ENCODE measurements at regions not wholly inside any gene's neighbourhood (a gene's known extent, or its start where the extent isn't known, plus 50 kb on each side); places are given as distances from the start of the nearest gene placed in this dataset.

- TF ChIP-seq CTCF (IDR thresholded peaks at IDR 0.05; ENCODE audit: partially characterized antibody, unreplicated experiment): no peak
- Mint-ChIP-seq H3K27me3 (ENCODE audit: unreplicated experiment) (no peaks in the 10 kb centered on the region), H3K4me1 (ENCODE audit: low read depth, unreplicated experiment) (no peaks in the 10 kb centered on the region), H3K9me3 (ENCODE audit: unreplicated experiment) (no peaks in the 10 kb centered on the region), H3K4me3 (ENCODE audit: unreplicated experiment) (no peak overlapping the region), H3K27ac (ENCODE audit: unreplicated experiment) (no peak overlapping the region), H3K36me3 (ENCODE audit: unreplicated experiment) (no peaks in the 10 kb centered on the region)
- no peak for DNase-seq
Observed at GRCh38 chr6:156534594-156534993, 242.6 kb upstream of the ARID1B start.

GRCh38 chr6:156533872-156534524 lies 243.2 kb upstream of the ARID1B start:
- Mint-ChIP-seq H3K36me3 (ENCODE audit: unreplicated experiment) (no peaks in the 10 kb centered on the region), H3K4me1 (ENCODE audit: low read depth, unreplicated experiment) (no peaks in the 10 kb centered on the region), H3K9me3 (ENCODE audit: unreplicated experiment) (no peaks in the 10 kb centered on the region), H3K27ac (ENCODE audit: unreplicated experiment) (no peak overlapping the region), H3K27me3 (ENCODE audit: unreplicated experiment) (no peaks in the 10 kb centered on the region), H3K4me3 (ENCODE audit: unreplicated experiment) (no peak overlapping the region)
- DNase-seq: no peak
- no peak for TF ChIP-seq CTCF (IDR thresholded peaks at IDR 0.05; ENCODE audit: partially characterized antibody, unreplicated experiment)

GRCh38 chr6:156526081-156526480 lies 251.1 kb upstream of the ARID1B start:
- no peaks in the 10 kb centered on the region for H3K36me3 Mint-ChIP-seq (ENCODE audit: unreplicated experiment)
- no peaks in the 10 kb centered on the region for H3K4me1 Mint-ChIP-seq (ENCODE audit: low read depth, unreplicated experiment)
- peaks cover 2% of the 10 kb centered on the region for H3K9me3 Mint-ChIP-seq (ENCODE audit: unreplicated experiment)
- no peak overlapping the region for H3K27ac Mint-ChIP-seq (ENCODE audit: unreplicated experiment)
- no peak for TF ChIP-seq CTCF (IDR thresholded peaks at IDR 0.05; ENCODE audit: partially characterized antibody, unreplicated experiment)
- H3K27me3 Mint-ChIP-seq (ENCODE audit: unreplicated experiment): peaks cover 4% of the 10 kb centered on the region
- DNase-seq: no peak
- H3K4me3 Mint-ChIP-seq (ENCODE audit: unreplicated experiment): no peak overlapping the region

GRCh38 chr6:156525541-156525940 lies 251.6 kb upstream of the ARID1B start:
- H3K9me3 Mint-ChIP-seq (ENCODE audit: unreplicated experiment): peaks cover 2% of the 10 kb centered on the region
- no peaks in the 10 kb centered on the region for H3K36me3 Mint-ChIP-seq (ENCODE audit: unreplicated experiment)
- TF ChIP-seq CTCF (IDR thresholded peaks at IDR 0.05; ENCODE audit: partially characterized antibody, unreplicated experiment): no peak
- no peak overlapping the region for H3K27ac Mint-ChIP-seq (ENCODE audit: unreplicated experiment)
- H3K4me1 Mint-ChIP-seq (ENCODE audit: low read depth, unreplicated experiment): no peaks in the 10 kb centered on the region
- H3K4me3 Mint-ChIP-seq (ENCODE audit: unreplicated experiment): no peak overlapping the region
- no peak for DNase-seq
- H3K27me3 Mint-ChIP-seq (ENCODE audit: unreplicated experiment): peaks cover 4% of the 10 kb centered on the region

GRCh38 chr6:156519940-156520339 lies 257.2 kb upstream of the ARID1B start:
- peaks cover 2% of the 10 kb centered on the region for H3K27me3 Mint-ChIP-seq (ENCODE audit: unreplicated experiment)
- TF ChIP-seq CTCF (IDR thresholded peaks at IDR 0.05; ENCODE audit: partially characterized antibody, unreplicated experiment): no peak
- DNase-seq: no peak
- H3K36me3 Mint-ChIP-seq (ENCODE audit: unreplicated experiment): no peaks in the 10 kb centered on the region
- peaks cover 1% of the 10 kb centered on the region for H3K9me3 Mint-ChIP-seq (ENCODE audit: unreplicated experiment)
- no peak overlapping the region for H3K4me3 Mint-ChIP-seq (ENCODE audit: unreplicated experiment)
- no peak overlapping the region for H3K27ac Mint-ChIP-seq (ENCODE audit: unreplicated experiment)
- no peaks in the 10 kb centered on the region for H3K4me1 Mint-ChIP-seq (ENCODE audit: low read depth, unreplicated experiment)
